HepG2 (cell line): ENCODE measurements at regions not wholly inside any gene's neighbourhood (a gene's known extent, or its start where the extent isn't known, plus 50 kb on each side); places are given as distances from the start of the nearest gene placed in this dataset.

Experiments
- ARHGAP35 ChIP-seq: sonication (generic); formaldehyde crosslinking; IDR thresholded peaks from 2 replicates; pipeline ENCODE4 v1.9.0; 2022; ENCODE audit warnings: mild to moderate bottlenecking, inconsistent platforms, moderate library complexity, missing genetic modification reagents, borderline replicate concordance
- CREB3 ChIP-seq: sonication (generic); formaldehyde crosslinking; IDR thresholded peaks from 2 replicates; pipeline ENCODE4 v1.5.0; 2020; ENCODE audit warnings: missing genetic modification reagents
- CREBL2 ChIP-seq: sonication (generic); formaldehyde crosslinking; IDR thresholded peaks from 2 replicates; pipeline ENCODE4 v1.8.1; 2023; ENCODE audit warnings: missing genetic modification reagents, mild to moderate bottlenecking, borderline replicate concordance
- ELF3 ChIP-seq: IDR thresholded peaks from 2 replicates; pipeline ENCODE4 v1.6.1; 2016; ENCODE audit warnings: missing genetic modification reagents, missing compliant biosample characterization
- HNF1A ChIP-seq, 2 experiments: sonication (generic) in 1 of 2; formaldehyde crosslinking in 1 of 2; IDR thresholded peaks; 2 replicates each; pipeline versions ENCODE4 v1.4.0 to v1.6.1; 2016 to 2020; ENCODE audit warnings: borderline replicate concordance in 1 of 2, low read depth in 1 of 2, mild to moderate bottlenecking in 1 of 2, missing genetic modification reagents in 1 of 2
- LCORL ChIP-seq, 2 experiments: fragments of 450-650 bp in 1 of 2; sonication (generic) in 1 of 2; formaldehyde crosslinking in 1 of 2; IDR thresholded peaks; 2 replicates each; pipeline versions ENCODE4 v1.5.0 to v1.6.1; 2017 to 2020; ENCODE audit warnings: antibody characterized with exemption in 1 of 2, missing genetic modification reagents in 1 of 2
- MZF1 ChIP-seq: sonication (generic); formaldehyde crosslinking; IDR thresholded peaks from 2 replicates; pipeline ENCODE4 v1.8.1; 2023; ENCODE audit warnings: mild to moderate bottlenecking, missing genetic modification reagents, borderline replicate concordance
- NFKBIZ ChIP-seq: IDR thresholded peaks from 2 replicates; pipeline ENCODE4 v1.6.1; 2018; ENCODE audit warnings: missing genetic modification reagents, missing compliant biosample characterization
- PRPF4 ChIP-seq: fragments of 200-400 bp; formaldehyde crosslinking; IDR thresholded peaks from 2 replicates; pipeline ENCODE4 v1.6.1; 2016; ENCODE audit warnings: low read length, low read depth; ENCODE audit not compliant: poor library complexity, severe bottlenecking
- SNAPC4 ChIP-seq: sonication (generic); formaldehyde crosslinking; IDR thresholded peaks from 2 replicates; pipeline ENCODE4 v1.4.0; 2020; ENCODE audit warnings: mild to moderate bottlenecking, missing genetic modification reagents
- ZNF10 ChIP-seq: sonication (generic); formaldehyde crosslinking; IDR thresholded peaks from 2 replicates; pipeline ENCODE4 v1.4.0; 2020; ENCODE audit warnings: mild to moderate bottlenecking, low read depth, missing genetic modification reagents, borderline replicate concordance
- ZNF17 ChIP-seq: sonication (generic); formaldehyde crosslinking; IDR thresholded peaks from 2 replicates; pipeline ENCODE4 v1.5.0; 2020; ENCODE audit warnings: mild to moderate bottlenecking, missing genetic modification reagents
- ZNF672 ChIP-seq: sonication (generic); formaldehyde crosslinking; IDR thresholded peaks from 2 replicates; pipeline ENCODE4 v1.8.1; 2022; ENCODE audit warnings: missing genetic modification reagents
- ZNF704 ChIP-seq: sonication (generic); formaldehyde crosslinking; IDR thresholded peaks from 2 replicates; pipeline ENCODE4 v1.8.1; 2023; ENCODE audit warnings: mild to moderate bottlenecking, inconsistent platforms, moderate library complexity, missing genetic modification reagents, borderline replicate concordance
- ZNF724P ChIP-seq: sonication (generic); formaldehyde crosslinking; IDR thresholded peaks from 2 replicates; pipeline ENCODE4 v1.8.0; 2022; ENCODE audit warnings: missing genetic modification reagents, borderline replicate concordance
- ZNF878 ChIP-seq: sonication (generic); formaldehyde crosslinking; IDR thresholded peaks from 2 replicates; pipeline ENCODE4 v1.8.1; 2023; ENCODE audit warnings: mild to moderate bottlenecking, missing genetic modification reagents, moderate library complexity

GRCh38 chr14:89040460-89041256 is 216.2 kb downstream of the TTC8 start (continued):
- no peak for TF ChIP-seq SNAPC4
- TF ChIP-seq ZNF724P (CRISPR knock-in tag), result peak; percentile 42; the same call in 1 of the 2 replicates
- TF ChIP-seq ARHGAP35, result 0 out of 2 replicates have a peak, but pooled peaks have one; percentile 89
- TF ChIP-seq NFKBIZ (CRISPR knock-in tag), result no peak
- TF ChIP-seq CREB3 (CRISPR knock-in tag), result no peak
- TF ChIP-seq ZNF672 (CRISPR knock-in tag), result no peak
- no peak for TF ChIP-seq MZF1 (CRISPR knock-in tag)
- no peak for TF ChIP-seq ZNF17 (CRISPR knock-in tag)
- TF ChIP-seq LCORL (IDR thresholded peaks at IDR 0.05), result peak; percentile 56
- peak; percentile 95 for TF ChIP-seq LCORL (CRISPR knock-in tag; IDR thresholded peaks at IDR 0.05)
- no peak for TF ChIP-seq ZNF704 (CRISPR knock-in tag)
- TF ChIP-seq HNF1A (IDR thresholded peaks at IDR 0.05; ENCODE audit: low read depth), result no peak; the same call in 1 of the 2 replicates
- peak; percentile 68; the same call in 1 of the 2 replicates for TF ChIP-seq HNF1A (CRISPR knock-in tag; IDR thresholded peaks at IDR 0.05; ENCODE audit: borderline replicate concordance)
- TF ChIP-seq CREBL2 (CRISPR knock-in tag), result no peak
- peak; percentile 64 for TF ChIP-seq ELF3
- no peak for TF ChIP-seq ZNF878 (CRISPR knock-in tag)
- TF ChIP-seq ZNF10 (CRISPR knock-in tag), result no peak
- TF ChIP-seq PRPF4, result no peak
